Fibroblast of skin of abdomen (primary cell): ENCODE measurements at regions not wholly inside any gene's neighbourhood (a gene's known extent, or its start where the extent isn't known, plus 50 kb on each side); places are given as distances from the start of the nearest gene placed in this dataset.

Source experiments
- DNase-seq: peaks from one replicate; pipeline ENCODE4 v3.0.0-alpha.2; 2013

DNA sequence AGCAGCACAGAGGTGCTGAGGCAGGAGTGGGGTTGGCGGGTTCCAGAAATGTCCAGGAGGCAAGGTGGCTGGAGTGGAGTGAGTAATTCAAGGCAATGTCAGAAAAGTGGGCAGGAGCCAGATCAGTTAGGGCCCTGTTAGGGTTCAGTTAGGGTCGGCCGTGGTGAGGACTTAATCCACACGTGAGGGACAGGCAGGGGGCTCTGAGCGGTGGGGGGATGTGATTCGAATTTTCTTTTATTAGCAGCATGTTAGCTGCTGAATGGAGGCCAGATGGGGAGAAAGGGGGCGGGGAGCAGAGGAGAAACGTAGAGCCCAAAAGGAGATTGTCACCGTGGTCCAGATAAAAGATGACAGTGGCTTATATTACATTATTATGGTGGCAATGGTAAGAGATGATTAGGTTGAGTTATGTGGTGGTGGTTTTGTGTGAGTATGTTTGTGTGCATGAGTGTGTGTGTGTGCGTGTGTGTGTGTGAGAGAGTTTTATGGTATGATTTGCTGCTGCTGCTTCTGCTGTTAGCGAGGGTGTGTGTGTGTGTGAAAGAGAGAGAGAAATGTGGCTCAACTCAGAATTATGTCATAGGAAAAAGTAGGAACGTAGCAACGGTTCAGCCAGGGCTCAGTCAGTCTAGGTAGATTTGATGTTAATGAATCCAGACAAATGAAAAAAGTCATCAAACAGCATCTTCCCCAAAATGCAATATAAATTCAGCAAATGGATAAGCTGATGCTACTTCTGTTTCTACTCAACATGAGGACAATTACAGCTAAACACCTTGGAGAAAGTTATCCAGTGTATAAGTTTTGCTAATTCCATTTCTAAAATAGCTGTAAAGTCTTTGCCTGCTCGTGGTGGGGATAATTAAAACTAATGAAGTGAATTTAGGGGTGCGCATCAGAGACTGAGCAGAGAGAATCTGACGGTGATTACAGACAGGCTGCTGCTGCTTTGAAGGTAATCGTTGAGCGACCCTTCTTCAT lies 390.6 kb downstream of the HAPSTR1 start:
- DNase-seq = no peak

DNA sequence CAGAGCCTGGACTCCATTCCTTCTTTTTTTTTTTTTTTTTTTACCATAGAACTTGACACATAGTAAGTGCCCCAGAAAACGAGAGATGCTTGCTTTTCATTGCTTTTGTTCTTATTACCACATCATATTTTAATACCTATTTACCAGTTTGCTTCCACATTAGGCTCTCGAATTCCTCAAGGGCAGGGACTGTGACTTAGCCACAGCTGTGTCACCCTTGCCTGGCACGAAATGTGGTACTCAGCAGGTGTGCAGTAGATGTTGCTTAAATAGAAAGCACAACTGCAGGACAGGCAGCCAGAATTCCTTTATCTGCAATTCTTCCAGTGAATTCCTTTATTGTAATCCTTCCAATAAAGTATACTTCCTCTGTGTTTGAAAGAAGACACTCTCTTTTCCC lies 393.0 kb downstream of the HAPSTR1 start:
- DNase-seq = no peak

DNA sequence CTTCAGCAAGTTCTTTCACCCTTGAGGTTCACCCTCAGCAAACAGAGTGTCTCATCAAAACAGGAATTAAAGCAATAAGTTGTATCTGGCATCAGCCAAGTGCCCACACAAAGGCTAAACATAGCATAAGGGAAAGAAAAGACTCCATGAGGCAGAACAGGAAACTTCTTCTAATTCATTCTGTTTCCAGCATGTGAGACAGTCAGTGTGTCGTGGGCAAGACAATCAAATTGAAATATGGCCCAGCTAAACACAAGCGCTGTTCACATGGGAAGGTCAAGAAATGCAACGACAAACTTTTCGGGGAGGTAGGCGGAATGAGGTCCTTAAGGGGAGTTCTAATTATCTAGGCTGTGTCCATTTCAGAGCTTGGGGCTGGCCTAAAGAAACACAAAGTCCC lies 393.4 kb downstream of the HAPSTR1 start:
- DNase-seq = no peak

DNA sequence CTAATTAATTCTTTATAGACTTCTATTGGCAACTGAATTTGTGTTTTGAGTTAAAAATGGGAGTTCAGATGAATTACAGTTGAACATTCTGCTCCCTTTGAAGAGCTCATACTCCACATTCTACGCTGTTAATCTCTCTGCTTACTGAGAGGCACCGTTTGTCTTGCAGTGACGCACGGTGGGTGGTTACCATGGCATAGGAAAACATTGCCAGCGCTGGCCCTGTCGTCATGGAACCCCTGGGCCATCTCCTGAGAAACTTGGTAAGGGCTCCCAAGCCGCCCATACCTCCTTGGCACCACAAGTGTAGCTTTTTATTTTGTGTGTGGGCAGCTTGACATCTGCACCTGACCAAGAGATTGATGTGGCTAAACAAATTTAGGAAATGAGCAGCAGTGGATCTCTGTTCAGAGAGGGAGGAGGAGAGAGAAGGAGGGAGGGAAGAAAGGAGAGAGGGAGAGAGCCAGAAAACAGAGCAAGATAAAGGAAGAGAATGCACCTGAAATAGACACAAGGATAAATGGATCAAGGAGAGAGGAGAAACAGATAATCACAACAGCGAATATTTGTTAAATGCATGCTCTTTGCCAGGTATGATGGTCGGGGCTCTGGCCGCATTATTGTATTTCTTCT lies 398.5 kb downstream of the HAPSTR1 start:
- no peak for DNase-seq

DNA sequence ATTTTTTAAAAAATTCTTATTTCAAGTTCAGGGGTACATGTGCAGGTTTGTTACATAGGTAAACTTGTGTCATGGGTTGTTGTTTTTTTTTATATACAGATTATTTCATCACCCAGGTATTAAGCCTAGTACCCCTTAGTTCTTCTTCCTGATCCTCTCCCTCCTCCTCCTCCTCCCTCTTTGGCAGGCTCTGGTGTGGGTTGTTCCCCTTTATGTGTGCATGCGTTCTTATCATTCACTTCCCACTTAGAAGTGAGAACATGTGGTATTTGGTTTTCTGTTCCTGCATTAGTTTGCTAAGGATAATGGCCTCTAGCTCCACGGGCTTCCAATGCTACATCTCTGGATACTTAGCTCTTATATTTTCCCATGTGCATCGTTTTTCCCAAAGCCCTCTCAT lies 404.4 kb downstream of the HAPSTR1 start:
- DNase-seq = no peak

DNA sequence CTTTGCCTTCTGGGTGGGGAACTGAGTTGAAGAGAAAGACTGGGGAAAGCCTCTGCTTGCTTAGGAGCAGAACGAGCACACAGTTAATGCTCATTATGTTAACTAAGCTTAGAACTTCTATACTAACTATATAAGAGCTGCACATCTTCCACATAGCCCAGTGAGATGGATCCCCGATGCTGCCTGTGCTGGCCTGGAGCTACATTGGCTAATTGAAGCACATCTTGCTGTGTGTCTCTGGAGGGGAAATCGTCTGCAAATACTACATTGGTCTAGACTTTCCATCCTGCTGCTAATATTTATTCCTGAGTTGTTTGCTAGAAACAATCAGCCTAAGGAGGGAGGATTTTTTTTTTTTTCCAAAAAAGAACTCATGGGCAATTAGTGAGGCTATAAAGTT lies 406.3 kb downstream of the HAPSTR1 start:
- no peak for DNase-seq

DNA sequence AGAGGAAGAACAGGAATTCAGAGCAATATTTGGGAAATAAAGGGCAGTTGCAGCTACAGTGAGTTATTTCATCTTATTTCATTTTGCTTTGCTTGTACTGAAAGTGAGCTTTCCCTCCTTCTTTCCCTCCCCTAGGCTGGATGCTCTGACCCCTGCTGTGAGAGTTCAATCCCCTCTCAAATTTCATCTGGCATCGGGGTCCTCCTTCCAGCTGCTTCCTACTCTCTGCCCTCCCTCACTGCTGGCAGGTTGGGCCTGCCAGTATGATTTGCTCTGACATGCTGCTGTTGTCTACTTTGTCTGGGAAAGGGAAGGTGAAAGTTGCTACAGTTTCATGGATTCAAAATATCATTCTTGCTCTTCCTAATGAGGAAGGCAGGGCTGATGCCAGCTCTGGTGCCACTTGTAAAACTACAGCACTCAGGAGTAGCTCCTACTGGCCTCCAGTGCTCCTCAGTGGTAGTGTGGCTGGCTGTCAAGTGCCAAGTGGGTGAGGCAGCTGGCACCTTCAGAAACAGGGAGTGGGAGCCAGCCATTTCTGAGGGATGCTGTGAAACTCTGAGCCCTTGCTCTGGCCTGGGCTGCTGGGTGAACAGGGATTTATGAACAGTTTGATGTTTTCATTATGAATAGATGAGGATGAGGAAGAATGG lies 408.6 kb downstream of the HAPSTR1 start:
- DNase-seq = no peak

DNA sequence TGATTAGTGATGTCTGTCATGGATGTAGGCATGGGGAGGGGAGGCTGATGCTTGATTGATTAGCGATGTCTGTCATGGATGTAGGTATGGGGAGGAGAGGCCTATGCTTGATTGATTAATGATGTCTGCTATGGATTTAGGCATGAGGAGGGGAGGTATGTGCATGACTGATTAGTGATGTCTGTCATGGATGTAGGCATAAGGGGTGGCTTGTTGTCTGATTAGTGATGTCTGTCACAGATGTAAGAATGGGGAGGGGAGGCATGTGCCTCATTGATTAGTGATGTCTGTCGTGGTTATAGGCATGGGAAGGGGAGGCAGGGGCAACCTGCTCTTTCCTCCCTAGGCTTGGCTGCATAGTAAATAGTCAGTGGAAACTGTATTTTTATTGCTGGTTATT lies 409.4 kb downstream of the HAPSTR1 start:
- DNase-seq = no peak

DNA sequence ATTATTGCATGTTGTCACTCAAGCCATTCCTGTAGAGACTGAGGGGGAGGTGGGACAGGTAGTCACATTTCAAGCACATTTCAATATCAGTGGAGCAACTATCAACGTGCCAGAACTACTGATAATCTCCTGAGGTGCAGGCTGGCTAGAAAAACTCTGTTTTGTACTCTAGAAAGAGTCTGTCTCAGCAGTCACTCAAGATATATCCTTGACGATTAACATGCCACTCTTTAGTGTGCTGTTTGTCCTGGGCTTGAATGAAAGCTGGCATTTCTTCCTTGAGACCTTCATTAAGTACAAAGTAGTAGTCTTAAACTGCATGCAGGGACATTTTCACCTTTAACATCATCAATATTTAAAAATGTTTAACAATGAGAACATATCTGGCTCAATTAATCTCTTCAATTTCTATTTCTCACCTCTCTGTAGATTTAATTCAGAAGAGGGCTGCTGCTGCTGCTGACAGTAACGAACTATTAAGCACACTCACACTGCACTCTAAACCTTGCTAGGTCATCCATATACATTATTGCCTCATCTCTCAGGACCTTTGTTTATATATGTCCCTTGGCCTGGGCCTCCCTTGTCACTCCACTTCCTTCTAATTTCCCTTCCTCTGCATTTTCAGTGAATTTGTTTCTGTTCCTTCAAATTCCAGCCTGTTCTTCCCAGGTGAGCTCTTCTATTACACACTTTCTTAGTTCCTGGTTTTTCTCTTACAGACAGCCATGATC lies 412.0 kb downstream of the HAPSTR1 start:
- DNase-seq = no peak

DNA sequence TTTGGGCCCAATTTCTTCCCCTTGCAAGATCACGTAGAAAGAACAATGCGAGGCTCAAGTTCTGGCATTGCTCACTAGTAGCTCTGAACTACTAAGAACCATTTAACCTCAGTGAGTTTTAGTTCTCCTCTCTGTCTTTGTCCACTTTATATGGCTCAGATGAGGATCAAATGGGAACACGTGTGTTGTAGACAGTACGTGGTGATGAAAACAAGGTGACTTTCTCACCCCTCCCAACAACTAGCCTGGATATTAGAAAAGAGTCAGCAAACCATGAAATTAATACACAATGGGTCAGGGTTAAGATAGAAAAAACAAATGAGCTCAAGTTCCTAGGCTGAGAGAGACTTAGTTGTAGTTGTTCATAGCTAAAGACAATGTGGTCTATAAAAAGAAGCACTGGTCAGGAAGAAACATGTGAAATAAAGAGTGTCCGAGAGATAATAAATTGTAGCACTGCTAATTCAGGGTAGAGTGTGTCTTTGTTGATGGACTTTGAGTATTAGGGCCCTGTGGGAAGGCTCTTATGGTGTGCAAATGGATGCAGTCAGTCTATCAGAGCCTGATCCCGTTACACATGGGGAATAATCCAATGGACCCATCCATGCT lies 417.0 kb downstream of the HAPSTR1 start:
- DNase-seq = no peak

DNA sequence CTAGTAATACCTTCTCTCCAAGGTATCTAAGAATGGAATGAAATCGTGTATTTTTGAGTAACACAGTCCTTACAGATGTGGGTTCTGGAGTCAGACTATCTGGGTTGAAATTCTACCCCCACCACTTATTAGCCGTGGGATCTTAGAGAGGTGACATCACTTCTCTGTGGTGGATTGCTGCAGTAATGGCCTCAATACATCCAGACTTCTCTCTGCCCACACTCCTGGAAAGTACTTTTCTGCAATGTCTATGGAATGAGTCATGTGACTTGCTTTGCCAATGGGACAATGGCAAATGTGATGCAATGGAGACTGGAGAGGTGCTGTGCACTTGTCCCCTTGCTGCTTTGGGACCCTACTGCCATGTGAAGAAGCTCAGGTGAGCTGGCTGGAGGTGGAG lies 418.2 kb downstream of the HAPSTR1 start:
- DNase-seq = no peak

DNA sequence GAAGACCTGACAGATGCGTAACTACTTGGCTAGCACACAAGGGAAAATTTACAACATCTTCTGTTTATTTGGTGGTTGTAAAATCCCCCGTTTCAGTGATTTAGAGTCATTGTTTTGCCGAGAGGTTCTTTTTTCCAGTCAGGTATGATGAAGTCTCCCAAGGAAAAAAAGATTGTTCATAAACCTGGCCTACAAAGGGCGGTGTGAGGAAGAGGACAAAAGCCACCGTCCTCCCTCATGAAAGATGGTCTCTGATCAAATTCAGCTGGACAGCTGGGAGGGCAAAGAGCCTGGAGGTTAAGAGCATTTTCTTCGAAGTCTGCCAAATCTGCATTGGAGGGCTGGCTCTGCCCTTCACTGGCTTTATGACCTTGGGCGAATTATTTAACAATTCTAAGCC lies 419.9 kb downstream of the HAPSTR1 start:
- no peak for DNase-seq

DNA sequence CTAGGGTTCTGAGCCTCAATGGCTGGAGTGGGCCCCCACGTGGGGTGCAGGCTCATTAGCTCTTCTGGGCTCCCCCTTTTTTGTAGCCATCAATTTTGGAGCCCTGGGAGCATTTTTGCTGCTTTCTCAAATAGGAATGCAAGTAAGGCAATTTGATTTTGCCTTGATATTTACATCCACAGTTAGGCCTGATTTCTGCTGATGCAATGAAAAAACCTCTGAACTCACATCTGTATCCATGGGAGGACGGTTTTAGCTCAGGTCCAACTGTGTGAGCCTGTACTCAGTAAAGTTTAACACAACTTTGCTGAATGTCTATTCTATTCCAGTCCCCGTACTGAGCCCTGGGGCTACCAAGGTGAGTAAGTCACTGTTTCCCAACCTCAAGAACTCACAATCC lies 425.0 kb downstream of the HAPSTR1 start:
- DNase-seq = no peak

DNA sequence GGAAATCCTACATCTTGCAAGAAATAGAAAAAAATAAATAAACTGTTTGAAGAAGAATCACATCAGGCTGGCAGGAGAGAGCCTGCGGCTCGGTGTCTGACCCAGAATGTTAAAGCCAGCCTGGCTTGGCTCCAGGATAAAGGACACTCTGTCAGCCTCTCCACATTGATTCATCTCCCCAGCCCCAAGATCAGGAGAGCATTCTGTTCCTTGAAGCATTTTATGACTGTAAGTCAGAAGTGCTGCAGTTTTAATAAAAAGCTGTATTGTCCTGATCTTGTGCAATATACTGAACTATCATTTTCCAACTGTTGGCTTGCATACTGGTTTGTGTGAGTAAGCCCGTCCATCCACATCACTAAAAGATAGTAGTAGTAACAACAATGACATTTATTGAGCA lies 426.6 kb downstream of the HAPSTR1 start:
- DNase-seq = no peak

DNA sequence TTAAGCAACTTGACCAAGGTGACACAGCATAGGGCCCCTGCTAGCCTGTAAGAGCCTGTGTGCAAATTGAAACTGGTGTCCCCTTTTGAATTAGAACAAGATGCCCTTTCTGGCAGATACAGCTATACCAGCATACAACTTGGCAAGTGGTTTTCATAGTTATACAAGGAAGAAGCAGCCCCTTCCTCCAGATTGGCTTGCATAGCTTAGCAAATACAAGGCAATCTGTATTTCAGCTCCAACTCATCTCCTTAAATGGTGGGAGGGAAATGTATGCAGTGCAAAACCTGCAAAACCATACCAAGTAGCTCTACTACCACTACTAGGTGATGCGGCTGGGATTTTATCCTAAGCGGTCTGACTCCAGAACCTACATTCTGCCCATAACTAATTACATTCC lies 427.1 kb downstream of the HAPSTR1 start:
- no peak for DNase-seq

DNA sequence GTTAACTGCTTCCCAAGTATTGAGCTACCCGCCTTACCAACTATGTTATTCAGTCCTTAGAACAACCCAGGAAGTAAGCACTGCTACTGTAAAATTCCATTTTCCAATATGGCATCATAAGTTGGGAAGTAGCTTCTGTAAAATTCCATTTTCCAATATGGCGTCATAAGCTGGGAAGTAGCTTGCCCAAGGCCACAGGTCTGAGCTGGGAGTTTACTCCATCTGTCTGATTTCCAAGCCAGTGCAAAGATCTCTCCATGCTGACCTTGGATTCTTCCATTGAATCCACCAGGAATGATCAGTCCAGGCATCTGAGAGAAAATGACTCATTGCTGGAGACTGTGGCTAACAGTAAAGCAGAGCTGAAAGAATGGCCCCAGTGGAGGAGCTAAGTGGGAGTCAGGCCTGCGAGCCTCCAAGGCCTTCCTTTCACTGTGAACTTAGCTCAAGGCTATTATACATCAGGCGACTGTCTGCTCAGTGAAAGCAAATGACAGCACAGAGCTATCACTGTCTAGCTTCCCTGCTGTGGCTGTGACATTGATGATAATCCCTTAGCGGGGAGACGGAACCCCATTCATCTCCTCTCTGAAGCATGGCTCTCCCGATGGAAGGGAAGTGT lies 430.4 kb downstream of the HAPSTR1 start:
- DNase-seq = peak; percentile 1

DNA sequence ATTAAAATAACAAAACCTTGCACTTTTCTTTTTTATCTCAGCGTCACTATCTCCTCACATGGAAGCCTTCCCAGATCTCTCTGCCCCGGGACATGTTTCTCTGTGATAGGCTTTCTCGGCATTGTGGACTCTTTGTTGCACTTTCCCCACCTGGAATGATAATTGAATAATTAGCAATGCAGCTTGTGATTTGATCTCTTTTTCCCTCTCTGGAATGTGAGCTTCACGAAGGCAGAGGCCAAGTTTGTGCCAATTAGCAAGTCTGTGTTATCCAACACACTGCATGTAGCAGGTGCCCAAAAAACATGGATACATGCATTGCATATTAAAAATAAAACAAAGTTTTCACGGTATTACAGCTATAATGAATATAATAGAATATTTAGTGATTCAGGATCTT lies 431.2 kb downstream of the HAPSTR1 start:
- no peak for DNase-seq

DNA sequence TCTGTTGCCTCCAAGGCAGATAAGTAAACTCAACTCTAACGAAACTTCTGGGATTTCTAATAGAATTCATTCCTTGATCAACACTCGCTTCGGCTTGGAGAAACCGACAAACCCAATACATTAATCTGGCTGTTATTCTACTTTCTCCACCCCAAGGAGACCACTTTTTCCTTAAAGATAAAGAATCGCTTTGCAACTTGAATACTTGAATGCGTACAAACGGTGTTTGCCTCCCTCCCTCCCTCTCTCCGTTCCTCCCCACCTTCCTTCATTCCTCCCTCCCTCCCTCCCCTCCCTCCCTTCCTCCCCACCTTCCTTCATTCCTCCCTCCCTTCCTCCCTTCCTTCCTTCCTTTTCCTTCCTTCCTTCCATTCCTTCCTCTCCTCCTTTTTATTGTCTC lies 432.6 kb downstream of the HAPSTR1 start:
- no peak for DNase-seq

DNA sequence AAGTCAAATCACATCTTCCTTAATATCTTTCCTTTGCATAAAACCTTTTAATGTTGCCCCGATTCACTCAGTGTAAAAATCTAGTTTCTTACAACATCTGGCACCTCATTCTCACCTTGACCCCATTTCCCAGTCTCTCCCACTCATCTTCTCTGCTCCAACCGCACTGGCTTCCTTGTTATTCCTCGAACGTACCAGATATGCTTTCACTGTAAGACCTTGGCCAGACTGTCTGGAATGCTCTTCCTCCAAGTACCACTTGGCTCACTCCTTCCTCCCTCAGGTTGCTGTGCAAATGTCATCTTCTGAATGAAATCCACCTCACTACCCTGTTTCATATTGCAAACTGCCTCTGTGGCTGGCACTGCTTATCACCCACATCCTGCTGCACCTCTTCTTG lies 433.6 kb downstream of the HAPSTR1 start:
- DNase-seq = no peak

DNA sequence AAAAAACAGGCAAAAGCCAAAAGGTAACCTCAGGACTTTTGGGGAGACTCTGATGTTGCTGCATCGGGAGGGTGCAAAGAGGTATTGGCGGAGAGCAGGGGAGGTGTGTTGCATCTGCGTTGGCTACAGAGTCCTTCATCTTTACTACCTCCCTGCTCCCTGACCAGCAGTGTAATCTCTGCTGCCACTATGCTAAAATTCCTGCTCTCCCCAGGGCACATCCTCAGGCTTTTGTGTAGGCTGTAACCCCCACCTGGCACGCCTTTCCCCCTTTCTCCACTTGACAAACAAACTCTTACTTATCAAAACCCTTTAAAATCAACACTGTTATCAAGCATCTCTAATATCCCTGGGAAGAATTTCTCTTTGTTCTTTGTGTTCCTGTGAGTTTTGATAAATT lies 435.3 kb downstream of the HAPSTR1 start:
- no peak for DNase-seq

DNA sequence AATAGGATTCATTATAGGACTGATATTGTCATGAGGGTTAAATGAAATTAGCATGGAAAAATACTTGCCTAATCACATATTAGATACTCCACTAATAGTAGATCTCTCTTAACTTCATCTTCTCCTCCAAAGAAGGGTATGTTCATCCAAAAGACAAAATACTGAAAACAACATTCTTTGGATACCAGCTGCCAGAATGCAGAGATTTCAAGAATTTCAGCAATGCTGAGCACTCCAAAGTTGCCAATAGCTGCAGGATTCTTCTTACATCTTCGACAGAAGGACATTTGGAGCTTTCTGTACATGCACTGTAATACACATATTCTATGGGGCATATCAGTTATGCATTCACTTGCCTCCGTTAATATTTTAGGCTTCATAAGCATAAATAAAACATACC lies 436.5 kb downstream of the HAPSTR1 start:
- no peak for DNase-seq

DNA sequence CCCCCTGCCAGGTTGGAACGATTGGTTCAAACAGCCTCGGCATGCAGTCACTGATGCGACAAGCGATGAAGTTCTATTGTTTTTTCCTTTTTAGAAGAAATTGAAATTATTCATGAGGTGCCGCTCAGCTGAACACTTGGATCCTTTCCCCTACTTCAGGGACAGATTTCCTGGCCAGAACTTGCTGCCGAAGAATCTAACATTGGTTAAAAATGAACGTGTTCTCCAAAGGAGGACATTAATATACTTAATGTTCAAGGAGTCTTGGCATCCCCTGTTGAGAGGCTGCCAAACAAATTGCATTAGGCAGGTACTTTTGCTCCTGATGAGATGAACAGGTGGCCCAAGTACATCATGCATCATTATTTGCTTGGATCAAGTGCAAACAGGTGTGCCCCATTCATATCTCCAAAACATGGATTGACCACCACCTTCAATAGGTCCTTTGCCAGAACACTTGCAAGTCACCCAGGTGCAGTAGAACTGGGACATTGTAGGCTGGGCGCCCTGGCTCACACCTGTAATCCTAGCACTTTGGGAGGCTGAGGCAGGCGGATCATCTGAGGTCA lies 437.2 kb downstream of the HAPSTR1 start:
- no peak for DNase-seq
